ENCODE measurements at regions not wholly inside any gene's neighbourhood (a gene's known extent, or its start where the extent isn't known, plus 50 kb on each side); places are given as distances from the start of the nearest gene placed in this dataset.

GRCh38 chr1:14440166-14440565, 158.3 kb upstream of the KAZN start:
- H3K4me1 Mint-ChIP-seq: no peaks in the 10 kb centered on the region
- ChIA-PET POLR2A (no interaction called here), CTCF (no interaction called here)
- H3K9ac ChIP-seq (ENCODE audit: low read length): no peak overlapping the region
- TF ChIP-seq EZH2 (IDR thresholded peaks at IDR 0.05; ENCODE audit: borderline replicate concordance, insufficient read depth, low read depth, low read length, poor library complexity, severe bottlenecking) (no peak), CTCF (IDR thresholded peaks at IDR 0.05) (no peak)
- no peak overlapping the region for H3K4me3 ChIP-seq (ENCODE audit: control extremely low read depth in 1 of 5, extremely low read depth in 1 of 5, insufficient read depth in 1 of 5, low read depth in 2 of 5, low read length in 4 of 5)
- H3K27me3 ChIP-seq (replicated peaks in 1 of 4; ENCODE audit: control extremely low read depth in 1 of 4, control insufficient read depth in 3 of 4, insufficient read depth in 4 of 4, low read length in 3 of 4): peaks cover 0 to 3% (median 0%) of the 10 kb centered on the region in 4 experiments
- 91% methylated on average over 7 of the region's 9 CpGs for WGBS (ENCODE audit: insufficient coverage)
- H3K4me2 ChIP-seq (replicated peaks; ENCODE audit: low read depth, low read length, poor library complexity, severe bottlenecking): no peak overlapping the region
- H3K36me3 ChIP-seq (replicated peaks in 1 of 2; ENCODE audit: control extremely low read depth in 1 of 2, control insufficient read depth in 1 of 2, extremely low read depth in 1 of 2, insufficient read depth in 2 of 2, low read length in 1 of 2): no peaks in the 10 kb centered on the region
- H3K27ac Mint-ChIP-seq: no peak overlapping the region
- intact Hi-C loops (cut with micrococcal nuclease): no loop called here
- H3K9me3 Mint-ChIP-seq (ENCODE audit: insufficient read depth): no peaks in the 10 kb centered on the region
- ATAC-seq (ENCODE audit: low read depth): no peak
- H3K27me3 Mint-ChIP-seq: no peaks in the 10 kb centered on the region
- no peak overlapping the region for H3K4me3 Mint-ChIP-seq
- no peak overlapping the region for H2AFZ ChIP-seq (ENCODE audit: insufficient read depth, low read depth, low read length, poor library complexity, severe bottlenecking)
- H4K20me1 ChIP-seq (ENCODE audit: control insufficient read depth, insufficient read depth, low read length, poor library complexity, severe bottlenecking): no peaks in the 10 kb centered on the region
- H3K27ac ChIP-seq (ENCODE audit: low read length in 2 of 2): no peak overlapping the region
- H3K4me1 ChIP-seq (ENCODE audit: control insufficient read depth in 2 of 2, insufficient read depth in 2 of 2, low read length in 2 of 2): no peaks in the 10 kb centered on the region
- DNase-seq: no peak
- H3K9me3 ChIP-seq (ENCODE audit: control extremely low read depth in 1 of 3, control insufficient read depth in 2 of 3, insufficient read depth in 1 of 3, low read length in 2 of 3): peaks cover 0 to 6% (median 0%) of the 10 kb centered on the region in 3 donors
- H3K79me2 ChIP-seq (ENCODE audit: control insufficient read depth, insufficient read depth, low read length): no peaks in the 10 kb centered on the region

GRCh38 chr1:14440731-14441130, 157.8 kb upstream of the KAZN start:
- no peak overlapping the region for H3K4me3 ChIP-seq (ENCODE audit: control extremely low read depth in 1 of 5, extremely low read depth in 1 of 5, insufficient read depth in 1 of 5, low read depth in 2 of 5, low read length in 4 of 5)
- DNase-seq: no peak

More at GRCh38 chr1:14440731-14441130, 157.8 kb upstream of the KAZN start:
- H3K4me1 ChIP-seq (ENCODE audit: control insufficient read depth in 2 of 2, insufficient read depth in 2 of 2, low read length in 2 of 2): no peaks in the 10 kb centered on the region
- intact Hi-C loops (cut with micrococcal nuclease): no loop called here
- ChIA-PET POLR2A (no interaction called here), CTCF (no interaction called here)
- Mint-ChIP-seq H3K27ac (no peak overlapping the region), H3K9me3 (ENCODE audit: insufficient read depth) (no peaks in the 10 kb centered on the region), H3K27me3 (no peaks in the 10 kb centered on the region), H3K4me1 (no peaks in the 10 kb centered on the region), H3K4me3 (no peak overlapping the region)
- peaks cover 0 to 3% (median 0%) of the 10 kb centered on the region in 4 experiments for H3K27me3 ChIP-seq (replicated peaks in 1 of 4; ENCODE audit: control extremely low read depth in 1 of 4, control insufficient read depth in 3 of 4, insufficient read depth in 4 of 4, low read length in 3 of 4)
- no peaks in the 10 kb centered on the region for H4K20me1 ChIP-seq (ENCODE audit: control insufficient read depth, insufficient read depth, low read length, poor library complexity, severe bottlenecking)
- no peak overlapping the region for H3K9ac ChIP-seq (ENCODE audit: low read length)
- no peaks in the 10 kb centered on the region for H3K79me2 ChIP-seq (ENCODE audit: control insufficient read depth, insufficient read depth, low read length)
- H3K9me3 ChIP-seq (ENCODE audit: control extremely low read depth in 1 of 3, control insufficient read depth in 2 of 3, insufficient read depth in 1 of 3, low read length in 2 of 3): peaks cover 0 to 3% (median 0%) of the 10 kb centered on the region in 3 donors
- TF ChIP-seq EZH2 (IDR thresholded peaks at IDR 0.05; ENCODE audit: borderline replicate concordance, insufficient read depth, low read depth, low read length, poor library complexity, severe bottlenecking): no peak
- no peak for TF ChIP-seq CTCF (IDR thresholded peaks at IDR 0.05)
- no peak overlapping the region for H2AFZ ChIP-seq (ENCODE audit: insufficient read depth, low read depth, low read length, poor library complexity, severe bottlenecking)
- H3K36me3 ChIP-seq (replicated peaks in 1 of 2; ENCODE audit: control extremely low read depth in 1 of 2, control insufficient read depth in 1 of 2, extremely low read depth in 1 of 2, insufficient read depth in 2 of 2, low read length in 1 of 2): no peaks in the 10 kb centered on the region
- H3K27ac ChIP-seq (ENCODE audit: low read length in 2 of 2): no peak overlapping the region
- 78% methylated on average over 4 of the region's 4 CpGs for WGBS (ENCODE audit: insufficient coverage)
- no peak overlapping the region for H3K4me2 ChIP-seq (replicated peaks; ENCODE audit: low read depth, low read length, poor library complexity, severe bottlenecking)
- no peak for ATAC-seq (ENCODE audit: low read depth)

Measured in B cell (primary cell).